MM.1S (cell line): ENCODE measurements at regions not wholly inside any gene's neighbourhood (a gene's known extent, or its start where the extent isn't known, plus 50 kb on each side); places are given as distances from the start of the nearest gene placed in this dataset.

ENCODE experiments used
- DNase-seq: peaks from one replicate; pipeline ENCODE4 v3.0.0-alpha.2; 2015
- H2AFZ ChIP-seq: fragments of 300-600 bp; sonication (generic); 2 replicates; pipeline ENCODE4 v1.6.0; 2016; ENCODE audit warnings: antibody characterized with exemption, low read length
- H3F3A ChIP-seq: fragments of 300-600 bp; sonication (generic); 2 replicates; pipeline ENCODE4 v1.6.1; 2016; ENCODE audit warnings: mild to moderate bottlenecking, antibody characterized with exemption, low read length, moderate library complexity, mixed read lengths; ENCODE audit not compliant: insufficient read depth
- H3K27ac ChIP-seq: fragments of 300-600 bp; sonication (generic); 2 replicates; pipeline ENCODE4 v1.5.1; 2016; ENCODE audit warnings: mild to moderate bottlenecking, low read length
- H3K27me3 ChIP-seq: fragments of 300-600 bp; sonication (generic); replicated peaks from 2 replicates; pipeline ENCODE4 v1.6.0; 2016; ENCODE audit warnings: low read length; ENCODE audit not compliant: insufficient read depth
- H3K36me3 ChIP-seq: fragments of 300-600 bp; sonication (generic); replicated peaks from 2 replicates; pipeline ENCODE4 v1.6.1; 2016; ENCODE audit warnings: mild to moderate bottlenecking, low read length, mixed read lengths; ENCODE audit not compliant: insufficient read depth
- H3K4me1 ChIP-seq: fragments of 300-600 bp; sonication (generic); 2 replicates; pipeline ENCODE4 v1.6.1; 2016; ENCODE audit warnings: low read length, mixed read lengths
- H3K4me2 ChIP-seq: fragments of 300-600 bp; sonication (generic); 2 replicates; pipeline ENCODE4 v1.6.0; 2016; ENCODE audit warnings: low read depth, low read length
- H3K4me3 ChIP-seq: fragments of 300-600 bp; sonication (generic); 2 replicates; pipeline ENCODE4 v1.5.1; 2016; ENCODE audit warnings: low read length, mixed read lengths
- H3K79me2 ChIP-seq: fragments of 300-600 bp; sonication (generic); 2 replicates; pipeline ENCODE4 v1.6.1; 2016; ENCODE audit warnings: mixed run types, low read length, mixed read lengths
- H3K9ac ChIP-seq: fragments of 300-600 bp; sonication (generic); 2 replicates; pipeline ENCODE4 v1.6.1; 2016; ENCODE audit warnings: low read length, mixed read lengths
- H3K9me2 ChIP-seq: fragments of 300-600 bp; sonication (generic); replicated peaks from 2 replicates; pipeline ENCODE4 v1.6.1; 2016; ENCODE audit warnings: mild to moderate bottlenecking, low read length, mixed read lengths; ENCODE audit not compliant: insufficient read depth
- H3K9me3 ChIP-seq: fragments of 300-600 bp; sonication (generic); replicated peaks from 2 replicates; pipeline ENCODE4 v1.6.1; 2016; ENCODE audit warnings: mild to moderate bottlenecking, low read length, mixed read lengths; ENCODE audit not compliant: insufficient read depth
- H4K20me1 ChIP-seq: fragments of 300-600 bp; sonication (generic); 2 replicates; pipeline ENCODE4 v1.6.1; 2016; ENCODE audit warnings: mild to moderate bottlenecking, low read length, moderate library complexity, mixed read lengths; ENCODE audit not compliant: insufficient read depth
- CTCF ChIP-seq: fragments of 300-600 bp; sonication (generic); IDR thresholded peaks from 2 replicates; pipeline ENCODE4 v1.5.1; 2016; ENCODE audit warnings: antibody characterized with exemption, low read length, mixed read lengths
- EZH2 ChIP-seq: fragments of 300-600 bp; sonication (generic); optimal IDR thresholded peaks from 2 replicates; pipeline ENCODE3; 2017; ENCODE audit warnings: low read depth, mild to moderate bottlenecking, antibody characterized with exemption, low read length, mixed read lengths
- EZH2phosphoT487 ChIP-seq: fragments of 300-600 bp; sonication (generic); IDR thresholded peaks from 2 replicates; pipeline ENCODE4 v1.6.1; 2018; ENCODE audit warnings: antibody characterized with exemption, low read length

- Histone ChIP-seq H3F3A (no peaks in the 10 kb centered on the region), H3K27me3 (no peaks in the 10 kb centered on the region), H3K9me3 (no peaks in the 10 kb centered on the region), H3K4me2 (no peak overlapping the region), H3K4me3 (no peak overlapping the region), H3K9ac (no peak overlapping the region), H2AFZ (no peak overlapping the region), H3K36me3 (no peaks in the 10 kb centered on the region), H3K9me2 (no peaks in the 10 kb centered on the region), H3K27ac (no peak overlapping the region), H3K79me2 (no peaks in the 10 kb centered on the region), H4K20me1 (no peaks in the 10 kb centered on the region), H3K4me1 (no peaks in the 10 kb centered on the region)
- DNase-seq: no peak
- TF ChIP-seq EZH2phosphoT487 (no peak), CTCF (no peak), EZH2 (no peak)
Observed at GRCh38 chr2:33946193-33946592, 347.1 kb upstream of the FAM98A start.

- Histone ChIP-seq H3K79me2 (no peaks in the 10 kb centered on the region), H2AFZ (no peak overlapping the region), H3K9ac (no peak overlapping the region), H3K4me3 (no peak overlapping the region), H3K4me1 (peaks cover 35% of the 10 kb centered on the region), H3K27me3 (peaks cover 40% of the 10 kb centered on the region; the same call in 1 of the 2 replicates), H3F3A (0 out of 2 replicates have a peak, but pooled peaks cover 6% of the 10 kb centered on the region), H3K9me2 (no peaks in the 10 kb centered on the region), H3K36me3 (no peaks in the 10 kb centered on the region), H4K20me1 (no peaks in the 10 kb centered on the region), H3K9me3 (no peaks in the 10 kb centered on the region), H3K4me2 (no peak overlapping the region), H3K27ac (no peak overlapping the region)
- DNase-seq: no peak
- no peak for TF ChIP-seq EZH2phosphoT487
- TF ChIP-seq EZH2: no peak
- no peak for TF ChIP-seq CTCF
Observed at GRCh38 chr2:33933203-33933602, 334.1 kb upstream of the FAM98A start.

GRCh38 chr2:33931164-33931563 lies 332.1 kb upstream of the FAM98A start:
- TF ChIP-seq CTCF (no peak), EZH2phosphoT487 (no peak), EZH2 (no peak)
- 0 out of 2 replicates have a peak, but pooled peaks cover 6% of the 10 kb centered on the region for H3F3A ChIP-seq

More at GRCh38 chr2:33931164-33931563, 332.1 kb upstream of the FAM98A start:
- H2AFZ ChIP-seq: no peak overlapping the region
- no peaks in the 10 kb centered on the region for H3K9me3 ChIP-seq
- H3K4me1 ChIP-seq: peaks cover 42% of the 10 kb centered on the region
- no peak overlapping the region for H3K4me3 ChIP-seq
- no peaks in the 10 kb centered on the region for H3K9me2 ChIP-seq
- peaks cover 34% of the 10 kb centered on the region; the same call in 1 of the 2 replicates for H3K27me3 ChIP-seq
- no peaks in the 10 kb centered on the region for H4K20me1 ChIP-seq
- no peaks in the 10 kb centered on the region for H3K79me2 ChIP-seq
- H3K36me3 ChIP-seq: no peaks in the 10 kb centered on the region
- no peak for DNase-seq
- H3K27ac ChIP-seq: no peak overlapping the region
- no peak overlapping the region for H3K9ac ChIP-seq
- H3K4me2 ChIP-seq: no peak overlapping the region
